ENCODE measurements at regions not wholly inside any gene's neighbourhood (a gene's known extent, or its start where the extent isn't known, plus 50 kb on each side); places are given as distances from the start of the nearest gene placed in this dataset.

DNA sequence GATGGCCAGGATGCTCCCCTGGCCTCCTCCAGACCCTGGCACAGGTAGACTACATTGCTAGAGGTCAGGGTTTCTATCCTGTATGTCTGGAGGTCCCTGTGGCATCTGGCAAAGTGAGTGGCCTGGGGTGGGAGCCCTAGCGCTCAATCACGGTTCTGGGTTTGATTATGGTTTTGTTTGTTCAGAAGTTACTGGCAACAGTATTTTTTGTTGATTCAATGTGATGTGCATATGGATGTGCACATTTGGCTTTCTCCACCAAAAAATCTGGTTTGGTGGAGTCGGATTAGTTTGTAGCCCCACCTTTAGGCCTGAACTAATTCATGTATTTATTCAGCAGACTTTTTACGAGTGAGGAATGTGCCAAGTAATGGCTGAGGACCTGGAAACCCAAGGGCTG lies 109.7 kb downstream of the VEGFA start:
- in situ Hi-C loops (cut with MboI; ENCODE audit: low pct_unique_long_range_greater_than_20kb, low sequenced_read_pairs, unreplicated experiment): no loop called here
- no peak for DNase-seq (ENCODE audit: low spot score)
- TF ChIP-seq, protein P1, sequence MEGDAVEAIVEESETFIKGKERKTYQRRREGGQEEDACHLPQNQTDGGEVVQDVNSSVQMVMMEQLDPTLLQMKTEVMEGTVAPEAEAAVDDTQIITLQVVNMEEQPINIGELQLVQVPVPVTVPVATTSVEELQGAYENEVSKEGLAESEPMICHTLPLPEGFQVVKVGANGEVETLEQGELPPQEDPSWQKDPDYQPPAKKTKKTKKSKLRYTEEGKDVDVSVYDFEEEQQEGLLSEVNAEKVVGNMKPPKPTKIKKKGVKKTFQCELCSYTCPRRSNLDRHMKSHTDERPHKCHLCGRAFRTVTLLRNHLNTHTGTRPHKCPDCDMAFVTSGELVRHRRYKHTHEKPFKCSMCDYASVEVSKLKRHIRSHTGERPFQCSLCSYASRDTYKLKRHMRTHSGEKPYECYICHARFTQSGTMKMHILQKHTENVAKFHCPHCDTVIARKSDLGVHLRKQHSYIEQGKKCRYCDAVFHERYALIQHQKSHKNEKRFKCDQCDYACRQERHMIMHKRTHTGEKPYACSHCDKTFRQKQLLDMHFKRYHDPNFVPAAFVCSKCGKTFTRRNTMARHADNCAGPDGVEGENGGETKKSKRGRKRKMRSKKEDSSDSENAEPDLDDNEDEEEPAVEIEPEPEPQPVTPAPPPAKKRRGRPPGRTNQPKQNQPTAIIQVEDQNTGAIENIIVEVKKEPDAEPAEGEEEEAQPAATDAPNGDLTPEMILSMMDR (IDR thresholded peaks at IDR 0.05; ENCODE audit: extremely low read depth, insufficient read depth, missing control alignments): no peak

- TF ChIP-seq, protein P1 (IDR thresholded peaks at IDR 0.05; ENCODE audit: extremely low read depth, insufficient read depth, missing control alignments): no peak
- no peak for DNase-seq (ENCODE audit: low spot score)
- in situ Hi-C loops (cut with MboI; ENCODE audit: low pct_unique_long_range_greater_than_20kb, low sequenced_read_pairs, unreplicated experiment): no loop called here
These were observed 108.9 kb downstream of the VEGFA start for GRCh38 chr6:43878823-43879495.

- in situ Hi-C loops (cut with MboI; ENCODE audit: low pct_unique_long_range_greater_than_20kb, low sequenced_read_pairs, unreplicated experiment): no loop called here
- TF ChIP-seq, protein P1 (IDR thresholded peaks at IDR 0.05; ENCODE audit: extremely low read depth, insufficient read depth, missing control alignments): no peak
- no peak for DNase-seq (ENCODE audit: low spot score)
These were observed 108.2 kb downstream of the VEGFA start for GRCh38 chr6:43878127-43878634.

- TF ChIP-seq, protein P1 (IDR thresholded peaks at IDR 0.05; ENCODE audit: extremely low read depth, insufficient read depth, missing control alignments): no peak
These were observed 107.6 kb downstream of the VEGFA start for GRCh38 chr6:43877463-43878126.

GRCh38 chr6:43877036-43877435 lies 107.0 kb downstream of the VEGFA start:
- in situ Hi-C loops (cut with MboI; ENCODE audit: low pct_unique_long_range_greater_than_20kb, low sequenced_read_pairs, unreplicated experiment): no loop called here
- TF ChIP-seq, protein P1 (IDR thresholded peaks at IDR 0.05; ENCODE audit: extremely low read depth, insufficient read depth, missing control alignments): no peak
- DNase-seq (ENCODE audit: low spot score): no peak

More at GRCh38 chr6:43877463-43878126, 107.6 kb downstream of the VEGFA start:
- no peak for DNase-seq (ENCODE audit: low spot score)
- in situ Hi-C loops (cut with MboI; ENCODE audit: low pct_unique_long_range_greater_than_20kb, low sequenced_read_pairs, unreplicated experiment): no loop called here

DNA sequence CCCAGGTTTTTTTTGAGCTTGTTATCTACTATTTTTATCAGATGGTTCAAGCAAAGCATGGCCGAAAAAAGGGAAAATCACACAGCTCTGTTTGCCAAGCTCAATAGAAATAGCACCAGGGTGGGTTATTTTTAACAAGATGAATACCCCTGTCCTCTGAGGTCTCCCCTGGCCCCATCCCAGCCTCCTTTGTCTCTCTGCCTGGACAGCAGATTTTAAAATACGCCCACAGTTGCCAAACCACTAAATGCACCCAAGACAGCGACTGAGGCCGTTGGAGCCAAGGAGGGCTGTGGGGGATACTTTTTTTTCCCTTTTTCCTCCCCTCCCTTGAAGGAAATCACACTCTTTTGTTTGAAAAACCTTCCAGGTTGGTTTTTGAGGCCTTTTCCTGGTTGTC lies 106.6 kb downstream of the VEGFA start:
- in situ Hi-C loops (cut with MboI; ENCODE audit: low pct_unique_long_range_greater_than_20kb, low sequenced_read_pairs, unreplicated experiment): no loop called here
- TF ChIP-seq, protein P1 (IDR thresholded peaks at IDR 0.05; ENCODE audit: extremely low read depth, insufficient read depth, missing control alignments): no peak
- DNase-seq (ENCODE audit: low spot score): no peak

All from GM13977 (cell line).